Mucosa of rectum (tissue), 2 donors: ENCODE measurements at regions not wholly inside any gene's neighbourhood (a gene's known extent, or its start where the extent isn't known, plus 50 kb on each side); places are given as distances from the start of the nearest gene placed in this dataset.

Experiments used
- H3K27ac ChIP-seq, 2 donors: one replicate each; pipeline ENCODE4 v1.7.0; 2013; ENCODE audit warnings: inconsistent platforms in 2 of 2, low read depth in 2 of 2, low read length in 2 of 2
- H3K27me3 ChIP-seq, 2 donors: one replicate each; pipeline ENCODE4 v1.7.0; 2013; ENCODE audit warnings: low read length in 2 of 2; ENCODE audit not compliant: control insufficient read depth in 2 of 2, insufficient read depth in 2 of 2
- H3K36me3 ChIP-seq, 2 donors: one replicate each; pipeline ENCODE4 v1.7.0; 2013; ENCODE audit warnings: low read length in 2 of 2; ENCODE audit not compliant: control insufficient read depth in 2 of 2, insufficient read depth in 2 of 2
- H3K4me1 ChIP-seq, 2 donors: one replicate each; pipeline ENCODE4 v1.7.0; 2013; ENCODE audit warnings: low read length in 2 of 2, mild to moderate bottlenecking in 1 of 2; ENCODE audit not compliant: control insufficient read depth in 2 of 2, insufficient read depth in 2 of 2
- H3K4me3 ChIP-seq, 2 donors: one replicate each; pipeline ENCODE4 v1.7.0; 2013; ENCODE audit warnings: low read length in 2 of 2
- H3K9ac ChIP-seq, 2 donors: one replicate each; pipeline ENCODE4 v1.7.0; 2013; ENCODE audit warnings: low read length in 2 of 2, low read depth in 1 of 2, mild to moderate bottlenecking in 1 of 2
- H3K9me3 ChIP-seq, 2 donors: one replicate each; pipeline ENCODE4 v1.7.0; 2013; ENCODE audit warnings: low read length in 2 of 2; ENCODE audit not compliant: control insufficient read depth in 2 of 2
- donor health status: healthy.
- donor health status: Normal muscosa, but diverticular disease.

DNA sequence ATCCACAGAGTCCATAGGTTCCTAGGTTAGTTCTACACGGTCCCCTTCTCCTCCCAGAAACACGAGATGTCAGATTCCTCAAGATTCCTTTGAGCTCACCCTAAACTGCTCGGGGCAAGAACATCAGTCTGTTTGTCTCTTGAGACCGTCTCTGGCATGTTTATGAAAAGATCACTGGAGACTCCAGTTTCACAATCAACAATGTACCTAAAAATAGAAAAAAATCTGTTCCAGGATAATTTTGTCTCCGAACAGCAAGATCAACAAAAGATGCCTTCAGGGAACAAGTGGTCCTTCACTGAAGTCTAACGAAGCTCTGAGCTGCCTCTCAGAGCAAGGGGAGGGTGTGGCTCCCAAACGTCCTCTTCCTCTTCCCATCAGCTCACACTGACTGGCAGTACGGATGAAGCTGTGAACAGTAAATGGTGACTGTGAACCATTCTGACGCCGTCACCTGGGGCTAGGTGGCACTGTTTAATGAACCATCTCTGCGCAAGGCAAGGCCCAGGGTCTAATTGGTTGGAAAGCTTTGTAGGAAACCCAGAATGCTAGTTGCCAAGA, 156.2 kb upstream of the LYZL1 start:
- Histone ChIP-seq H3K4me3 (no peak overlapping the region), H3K36me3 (no peaks in the 10 kb centered on the region), H3K27me3 (no peaks in the 10 kb centered on the region), H3K4me1 (no peaks in the 10 kb centered on the region), H3K9me3 (no peaks in the 10 kb centered on the region), H3K27ac (no peak overlapping the region), H3K9ac (no peak overlapping the region)

GRCh38 chr10:29135337-29135736, 153.5 kb upstream of the LYZL1 start:
- no peak overlapping the region for H3K4me3 ChIP-seq
- H3K36me3 ChIP-seq: no peaks in the 10 kb centered on the region
- H3K9me3 ChIP-seq: no peaks in the 10 kb centered on the region
- H3K9ac ChIP-seq: no peak overlapping the region
- H3K4me1 ChIP-seq: no peaks in the 10 kb centered on the region
- H3K27me3 ChIP-seq: no peaks in the 10 kb centered on the region
- no peak overlapping the region for H3K27ac ChIP-seq

- Histone ChIP-seq H3K9ac (no peak overlapping the region), H3K9me3 (no peaks in the 10 kb centered on the region), H3K27me3 (no peaks in the 10 kb centered on the region), H3K4me3 (no peak overlapping the region), H3K4me1 (no peaks in the 10 kb centered on the region), H3K27ac (no peak overlapping the region), H3K36me3 (no peaks in the 10 kb centered on the region)
Measured at GRCh38 chr10:29136411-29136810, 152.5 kb upstream of the LYZL1 start.

DNA sequence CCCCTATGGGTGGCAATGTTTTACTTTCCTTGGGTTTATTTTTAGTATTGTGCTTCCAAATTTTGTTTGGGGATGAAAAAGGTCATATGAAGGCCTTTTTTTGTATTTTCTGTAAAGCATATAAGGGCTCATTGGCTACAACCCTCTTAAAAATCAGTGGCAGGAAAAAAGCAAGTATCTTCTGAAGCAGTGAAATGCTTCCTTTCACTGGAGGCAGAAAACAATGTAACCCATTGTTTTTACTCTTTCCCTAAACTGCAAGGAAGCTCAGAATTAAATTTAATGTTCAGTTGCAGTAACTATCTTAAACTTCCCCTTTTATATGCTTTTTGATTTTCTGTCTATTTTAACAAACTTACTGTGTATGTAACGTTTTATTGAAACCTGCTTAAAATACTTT, 148.7 kb upstream of the LYZL1 start:
- H3K9me3 ChIP-seq: no peaks in the 10 kb centered on the region
- H3K27me3 ChIP-seq: no peaks in the 10 kb centered on the region
- no peak overlapping the region for H3K4me3 ChIP-seq
- no peak overlapping the region for H3K9ac ChIP-seq
- H3K4me1 ChIP-seq: no peaks in the 10 kb centered on the region
- H3K27ac ChIP-seq: no peak overlapping the region
- no peaks in the 10 kb centered on the region for H3K36me3 ChIP-seq

DNA sequence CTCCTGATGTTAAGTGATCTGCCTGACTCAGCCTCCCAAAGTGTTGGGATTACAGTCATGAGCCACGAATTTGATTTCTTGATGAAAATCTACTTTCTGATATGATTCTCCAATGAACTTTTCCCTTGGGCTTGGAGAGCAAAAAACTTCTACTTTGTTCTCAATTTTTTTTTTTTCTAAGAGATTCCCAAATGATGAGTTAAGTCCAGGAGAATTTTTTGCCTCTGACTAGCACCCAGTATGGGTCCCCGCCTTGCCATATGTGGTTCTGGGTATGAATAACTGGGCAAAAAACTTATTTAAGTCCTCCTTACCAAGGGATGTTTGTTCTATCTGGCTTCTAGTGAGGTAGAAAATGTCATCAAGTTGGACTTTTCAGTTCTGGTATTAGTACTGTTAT, 147.9 kb upstream of the LYZL1 start:
- Histone ChIP-seq H3K4me1 (no peaks in the 10 kb centered on the region), H3K27ac (no peak overlapping the region), H3K4me3 (no peak overlapping the region), H3K9me3 (no peaks in the 10 kb centered on the region), H3K9ac (no peak overlapping the region), H3K27me3 (no peaks in the 10 kb centered on the region), H3K36me3 (no peaks in the 10 kb centered on the region)

- no peaks in the 10 kb centered on the region for H3K27me3 ChIP-seq
- H3K4me3 ChIP-seq: no peak overlapping the region
- H3K9me3 ChIP-seq: no peaks in the 10 kb centered on the region
- H3K9ac ChIP-seq: no peak overlapping the region
- H3K27ac ChIP-seq: no peak overlapping the region
- H3K36me3 ChIP-seq: no peaks in the 10 kb centered on the region
- H3K4me1 ChIP-seq: no peaks in the 10 kb centered on the region
Measured at GRCh38 chr10:29141761-29142160, 147.1 kb upstream of the LYZL1 start.

DNA sequence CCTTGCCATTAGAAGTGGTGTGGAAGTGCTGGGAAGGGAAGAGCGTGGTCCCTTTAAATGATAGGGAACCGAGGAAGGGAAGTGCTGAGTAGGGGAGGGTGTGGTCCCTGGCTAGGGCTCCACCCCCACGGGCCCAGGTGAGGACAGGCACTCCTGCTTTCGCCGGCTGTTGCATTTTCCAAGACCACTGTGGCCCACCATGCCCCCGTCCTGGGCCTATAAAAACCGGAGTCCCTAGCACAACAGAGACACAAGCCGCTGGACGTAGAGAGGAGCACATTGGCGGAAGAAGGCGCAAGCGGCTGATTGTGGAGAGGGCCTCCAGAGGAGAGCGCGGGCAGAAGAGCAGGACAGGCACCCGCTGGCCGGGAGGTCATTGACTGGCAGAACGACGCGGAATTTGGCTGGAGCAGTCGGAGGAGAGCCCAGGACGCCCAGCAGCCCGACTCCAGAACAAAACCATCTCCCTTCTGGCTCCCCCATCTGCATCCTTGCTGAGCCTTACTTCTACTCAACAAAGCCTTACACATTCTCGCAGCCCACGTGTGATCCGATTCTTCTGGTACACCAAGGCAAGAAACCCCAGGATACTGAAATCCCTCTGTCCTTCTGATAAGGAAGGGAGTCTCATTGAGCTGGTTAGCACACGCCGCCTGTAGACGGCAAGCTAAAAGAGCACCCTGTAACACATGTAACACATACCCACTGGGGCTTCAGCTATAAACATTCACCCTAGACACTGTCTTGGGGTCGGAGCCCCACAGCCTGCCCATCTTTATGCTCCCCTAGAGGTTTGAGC, 146.2 kb upstream of the LYZL1 start:
- no peaks in the 10 kb centered on the region for H3K27me3 ChIP-seq
- H3K4me1 ChIP-seq: no peaks in the 10 kb centered on the region
- no peak overlapping the region for H3K9ac ChIP-seq
- no peaks in the 10 kb centered on the region for H3K36me3 ChIP-seq
- no peaks in the 10 kb centered on the region for H3K9me3 ChIP-seq
- H3K27ac ChIP-seq: no peak overlapping the region
- H3K4me3 ChIP-seq: no peak overlapping the region

DNA sequence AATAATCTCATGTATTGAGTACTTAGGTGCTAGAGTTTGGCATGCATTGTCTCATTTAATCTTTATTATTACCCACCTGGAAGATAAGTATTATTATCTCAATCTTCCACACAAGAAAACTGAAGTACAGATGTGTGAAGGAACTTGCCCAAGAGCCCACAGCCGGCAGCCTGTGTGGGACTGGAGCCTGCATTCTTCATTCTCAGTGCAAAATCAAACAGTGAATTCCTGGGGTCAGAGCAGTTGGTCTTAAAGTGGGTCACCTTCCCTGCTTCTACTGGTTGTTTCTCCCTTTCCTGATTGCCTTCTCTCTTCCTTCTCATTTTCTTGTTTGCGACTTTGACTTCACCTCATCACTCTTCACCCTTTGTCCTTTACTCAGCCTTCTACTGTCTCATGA, 144.7 kb upstream of the LYZL1 start:
- Histone ChIP-seq H3K36me3 (no peaks in the 10 kb centered on the region), H3K4me3 (no peak overlapping the region), H3K27me3 (no peaks in the 10 kb centered on the region), H3K9me3 (no peaks in the 10 kb centered on the region), H3K9ac (no peak overlapping the region), H3K4me1 (no peaks in the 10 kb centered on the region), H3K27ac (no peak overlapping the region)

- Histone ChIP-seq H3K9ac (no peak overlapping the region), H3K27me3 (no peaks in the 10 kb centered on the region), H3K36me3 (no peaks in the 10 kb centered on the region), H3K4me3 (no peak overlapping the region), H3K9me3 (no peaks in the 10 kb centered on the region), H3K27ac (no peak overlapping the region), H3K4me1 (no peaks in the 10 kb centered on the region)
Measured at GRCh38 chr10:29146311-29147100, 142.4 kb upstream of the LYZL1 start.

DNA sequence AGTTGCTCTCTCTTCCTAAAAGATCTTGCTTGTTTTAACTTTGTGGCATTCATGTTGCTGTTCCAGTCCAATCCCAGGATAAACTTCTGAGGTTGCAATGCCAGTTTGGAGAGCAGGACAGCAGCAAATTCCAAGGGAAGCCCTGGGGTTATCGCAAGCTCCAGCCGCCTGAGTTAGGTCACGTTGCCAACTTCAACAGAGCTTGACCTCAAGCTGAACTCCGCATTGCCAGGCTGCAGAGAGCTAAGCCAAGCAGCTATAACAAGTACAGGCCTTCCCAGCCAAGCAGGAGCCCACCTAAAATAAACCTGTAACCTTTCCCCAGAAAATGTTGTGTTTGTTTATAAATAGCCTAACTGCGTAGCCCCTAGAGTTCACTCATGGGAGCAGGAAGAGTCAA, 138.9 kb upstream of the LYZL1 start:
- H3K27me3 ChIP-seq: no peaks in the 10 kb centered on the region
- H3K27ac ChIP-seq: no peak overlapping the region
- no peak overlapping the region for H3K9ac ChIP-seq
- no peaks in the 10 kb centered on the region for H3K9me3 ChIP-seq
- no peaks in the 10 kb centered on the region for H3K36me3 ChIP-seq
- no peak overlapping the region for H3K4me3 ChIP-seq
- H3K4me1 ChIP-seq: no peaks in the 10 kb centered on the region
